Smooth muscle cell (in vitro differentiated cells): ENCODE measurements at regions not wholly inside any gene's neighbourhood (a gene's known extent, or its start where the extent isn't known, plus 50 kb on each side); places are given as distances from the start of the nearest gene placed in this dataset.

Experiments
- DNase-seq: peaks from one replicate; lab custom pipeline; 2025; ENCODE audit not compliant: unreplicated experiment; lab: John Stamatoyannopoulos, UW
- H2AFZ ChIP-seq: fragments of 200-600 bp; sonication (generic); 2 replicates; pipeline ENCODE4 v1.6.0; 2016; ENCODE audit warnings: antibody characterized with exemption, low read depth, mild to moderate bottlenecking
- H3F3A ChIP-seq: fragments of 200-600 bp; sonication (generic); 2 replicates; pipeline ENCODE4 v1.6.0; 2017; ENCODE audit warnings: antibody characterized with exemption, low read depth
- H3K27ac ChIP-seq: fragments of 200-600 bp; sonication (generic); 2 replicates; pipeline ENCODE4 v1.5.1; 2016; ENCODE audit warnings: low read depth, mild to moderate bottlenecking
- H3K27me3 ChIP-seq: fragments of 200-600 bp; sonication (generic); 2 replicates; pipeline ENCODE4 v1.6.1; 2016; ENCODE audit warnings: low read depth, mild to moderate bottlenecking
- H3K36me3 ChIP-seq: fragments of 200-600 bp; sonication (generic); 2 replicates; pipeline ENCODE4 v1.5.1; 2016; ENCODE audit warnings: low read depth
- H3K4me1 ChIP-seq: fragments of 200-600 bp; sonication (generic); 2 replicates; pipeline ENCODE4 v1.5.1; 2016; ENCODE audit warnings: low read depth
- H3K4me2 ChIP-seq: fragments of 200-600 bp; sonication (generic); 2 replicates; pipeline ENCODE4 v1.6.0; 2016; ENCODE audit warnings: mild to moderate bottlenecking
- H3K4me3 ChIP-seq: fragments of 200-600 bp; sonication (generic); 2 replicates; pipeline ENCODE4 v1.5.1; 2016; ENCODE audit warnings: mild to moderate bottlenecking
- H3K79me2 ChIP-seq: fragments of 200-600 bp; sonication (generic); 2 replicates; pipeline ENCODE4 v1.6.0; 2016; ENCODE audit warnings: low read depth, mild to moderate bottlenecking
- H3K9ac ChIP-seq: fragments of 200-600 bp; sonication (generic); 2 replicates; pipeline ENCODE4 v1.6.0; 2016; ENCODE audit warnings: low read depth
- H3K9me3 ChIP-seq: fragments of 200-600 bp; sonication (generic); replicated peaks from 2 replicates; pipeline ENCODE4 v1.5.1; 2016; ENCODE audit warnings: low read depth
- H4K20me1 ChIP-seq: fragments of 200-600 bp; sonication (generic); 2 replicates; pipeline ENCODE4 v1.6.0; 2016; ENCODE audit warnings: low read depth
- CTCF ChIP-seq: fragments of 200-600 bp; sonication (generic); IDR thresholded peaks from 2 replicates; pipeline ENCODE4 v1.5.1; 2017; ENCODE audit warnings: borderline replicate concordance, mild to moderate bottlenecking, antibody characterized with exemption; ENCODE audit not compliant: insufficient read depth, poor library complexity, severe bottlenecking
- WGBS: methylation state at CpG from one replicate; pipeline ENCODE4 v1.1.7; 2016; ENCODE audit warnings: low lambda C conversion rate; 5-methylcytosine and 5-hydroxymethylcytosine counted together

GRCh38 chr2:221708902-221709301, 136.8 kb upstream of the EPHA4 start:
- no peak overlapping the region for H2AFZ ChIP-seq
- no peaks in the 10 kb centered on the region for H3F3A ChIP-seq
- H3K9me3 ChIP-seq: no peaks in the 10 kb centered on the region
- H3K27me3 ChIP-seq: peaks cover 16% of the 10 kb centered on the region
- no peak overlapping the region for H3K4me2 ChIP-seq
- H4K20me1 ChIP-seq: no peaks in the 10 kb centered on the region
- TF ChIP-seq CTCF: no peak
- no peak overlapping the region for H3K4me3 ChIP-seq
- DNase-seq: no peak
- WGBS: 59% methylated on average over 1 of the region's 1 CpG
- no peak overlapping the region for H3K9ac ChIP-seq
- no peaks in the 10 kb centered on the region for H3K4me1 ChIP-seq
- H3K79me2 ChIP-seq: no peaks in the 10 kb centered on the region
- no peak overlapping the region for H3K27ac ChIP-seq
- no peaks in the 10 kb centered on the region for H3K36me3 ChIP-seq

GRCh38 chr2:221705185-221705877, 133.2 kb upstream of the EPHA4 start:
- H3K4me2 ChIP-seq: no peak overlapping the region
- H2AFZ ChIP-seq: no peak overlapping the region
- H3K4me1 ChIP-seq: no peaks in the 10 kb centered on the region
- H3K27ac ChIP-seq: no peak overlapping the region
- no peak for TF ChIP-seq CTCF
- H3K79me2 ChIP-seq: no peaks in the 10 kb centered on the region
- no peak for DNase-seq
- H3K27me3 ChIP-seq: peaks cover under 1% of the 10 kb centered on the region
- no peaks in the 10 kb centered on the region for H3K9me3 ChIP-seq
- H3K4me3 ChIP-seq: no peak overlapping the region
- H4K20me1 ChIP-seq: no peaks in the 10 kb centered on the region
- H3K36me3 ChIP-seq: no peaks in the 10 kb centered on the region
- H3F3A ChIP-seq: no peaks in the 10 kb centered on the region
- 93% methylated on average over 6 of the region's 6 CpGs for WGBS
- H3K9ac ChIP-seq: no peak overlapping the region

GRCh38 chr2:221704442-221704841, 132.3 kb upstream of the EPHA4 start:
- 85% methylated on average over 8 of the region's 8 CpGs for WGBS
- DNase-seq: no peak
- H3K79me2 ChIP-seq: no peaks in the 10 kb centered on the region

More at GRCh38 chr2:221704442-221704841, 132.3 kb upstream of the EPHA4 start:
- H3K9ac ChIP-seq: no peak overlapping the region
- no peaks in the 10 kb centered on the region for H4K20me1 ChIP-seq
- H3K27me3 ChIP-seq: no peaks in the 10 kb centered on the region
- no peaks in the 10 kb centered on the region for H3F3A ChIP-seq
- H3K27ac ChIP-seq: no peak overlapping the region
- no peak overlapping the region for H3K4me2 ChIP-seq
- H2AFZ ChIP-seq: no peak overlapping the region
- H3K4me1 ChIP-seq: no peaks in the 10 kb centered on the region
- H3K4me3 ChIP-seq: no peak overlapping the region
- no peak for TF ChIP-seq CTCF
- H3K36me3 ChIP-seq: no peaks in the 10 kb centered on the region
- H3K9me3 ChIP-seq: no peaks in the 10 kb centered on the region
